Large intestine (tissue), 3 donors: ENCODE measurements at regions not wholly inside any gene's neighbourhood (a gene's known extent, or its start where the extent isn't known, plus 50 kb on each side); places are given as distances from the start of the nearest gene placed in this dataset.
"Not testable (repeated sequence)": the region's sequence is repeated elsewhere in the genome, so short reads cannot be mapped to it uniquely, and the experiment has no call there.

ENCODE experiments used
- DNase-seq, 2 donors: peaks; one replicate each; pipeline versions ENCODE4 v3.0.0 to v3.0.0-alpha.2; 2013
- H3K27ac ChIP-seq: one replicate; pipeline ENCODE4 v1.5.1; 2013; ENCODE audit warnings: low read length
- H3K27me3 ChIP-seq: 2 replicates; pipeline ENCODE4 v1.6.1; 2013; ENCODE audit warnings: low read length; ENCODE audit not compliant: control insufficient read depth, insufficient read depth
- H3K36me3 ChIP-seq: 2 replicates; pipeline ENCODE4 v1.6.1; 2013; ENCODE audit warnings: low read length; ENCODE audit not compliant: control insufficient read depth, insufficient read depth
- H3K4me1 ChIP-seq: one replicate; pipeline ENCODE4 v1.6.1; 2013; ENCODE audit warnings: low read length; ENCODE audit not compliant: control insufficient read depth, insufficient read depth
- H3K4me3 ChIP-seq: one replicate; pipeline ENCODE4 v1.5.1; 2013; ENCODE audit warnings: low read length
- H3K9me3 ChIP-seq: one replicate; pipeline ENCODE4 v1.6.1; 2013; ENCODE audit warnings: mild to moderate bottlenecking, low read depth, low read length, moderate library complexity; ENCODE audit not compliant: control insufficient read depth
- WGBS: methylation state at CpG from one replicate; pipeline ENCODE4 v1.1.5; 2013; ENCODE audit warnings: low lambda C conversion rate; ENCODE audit not compliant: insufficient coverage; 5-methylcytosine and 5-hydroxymethylcytosine counted together

- H3K4me3 ChIP-seq = no peak overlapping the region
- H3K36me3 ChIP-seq = no peaks in the 10 kb centered on the region
- 83% methylated on average over 1 of the region's 5 CpGs for WGBS
- no peak for DNase-seq
- H3K9me3 ChIP-seq = no peaks in the 10 kb centered on the region
- peaks cover 9% of the 10 kb centered on the region for H3K4me1 ChIP-seq
- no peak overlapping the region for H3K27ac ChIP-seq
- no peaks in the 10 kb centered on the region for H3K27me3 ChIP-seq
Observed at GRCh38 chr15:99487337-99487730, 78.5 kb upstream of the MEF2A start.

GRCh38 chr15:99492275-99492674 is 73.5 kb upstream of the MEF2A start:
- no CpG with 5 or more reads among the region's 6 CpGs for WGBS
- Histone ChIP-seq H3K4me1 (peaks cover 5% of the 10 kb centered on the region), H3K27me3 (no peaks in the 10 kb centered on the region), H3K27ac (no peak overlapping the region), H3K4me3 (no peak overlapping the region), H3K9me3 (peaks cover 5% of the 10 kb centered on the region), H3K36me3 (no peaks in the 10 kb centered on the region)
- DNase-seq = no peak

GRCh38 chr15:99492716-99493115 is 73.1 kb upstream of the MEF2A start:
- Histone ChIP-seq H3K27ac (no peak overlapping the region), H3K4me1 (peaks cover 5% of the 10 kb centered on the region), H3K4me3 (no peak overlapping the region), H3K27me3 (no peaks in the 10 kb centered on the region), H3K36me3 (no peaks in the 10 kb centered on the region), H3K9me3 (peaks cover 5% of the 10 kb centered on the region)
- DNase-seq = no peak
- WGBS = no CpG with 5 or more reads among the region's 10 CpGs

GRCh38 chr15:99493461-99493860 is 72.3 kb upstream of the MEF2A start:
- Histone ChIP-seq H3K36me3 (no peaks in the 10 kb centered on the region), H3K27me3 (peaks cover 2% of the 10 kb centered on the region), H3K27ac (no peak overlapping the region), H3K4me1 (peaks cover 5% of the 10 kb centered on the region), H3K9me3 (peaks cover 5% of the 10 kb centered on the region), H3K4me3 (no peak overlapping the region)
- no peak for DNase-seq
- no CpG with 5 or more reads among the region's 11 CpGs for WGBS

GRCh38 chr15:99494536-99495233 is 71.1 kb upstream of the MEF2A start:
- not testable (repeated sequence) for H3K9me3 ChIP-seq, H3K36me3 ChIP-seq, H3K4me3 ChIP-seq, DNase-seq, H3K27me3 ChIP-seq, H3K4me1 ChIP-seq, H3K27ac ChIP-seq
- no CpG with 5 or more reads among the region's 40 CpGs for WGBS

GRCh38 chr15:99495430-99496301 is 70.1 kb upstream of the MEF2A start:
- H3K4me3 ChIP-seq = no peak overlapping the region
- peaks cover 5% of the 10 kb centered on the region for H3K9me3 ChIP-seq
- peaks cover 5% of the 10 kb centered on the region for H3K4me1 ChIP-seq
- WGBS = no CpG with 5 or more reads among the region's 13 CpGs
- no peaks in the 10 kb centered on the region for H3K36me3 ChIP-seq
- DNase-seq = no peak
- peaks cover 2% of the 10 kb centered on the region for H3K27me3 ChIP-seq
- peak overlapping the region; percentile 35 for H3K27ac ChIP-seq

- Histone ChIP-seq H3K9me3 (peaks cover 5% of the 10 kb centered on the region), H3K4me3 (no peak overlapping the region), H3K4me1 (peaks cover 5% of the 10 kb centered on the region), H3K27me3 (peaks cover 2% of the 10 kb centered on the region), H3K36me3 (no peaks in the 10 kb centered on the region), H3K27ac (peak overlapping the region; percentile 35)
- no CpG with 5 or more reads among the region's 9 CpGs for WGBS
- DNase-seq = no peak
Observed at GRCh38 chr15:99496302-99496629, 69.5 kb upstream of the MEF2A start.

- H3K27ac ChIP-seq = no peak overlapping the region
- no CpG with 5 or more reads among the region's 4 CpGs for WGBS
- no peak for DNase-seq
- no peaks in the 10 kb centered on the region for H3K9me3 ChIP-seq
- no peaks in the 10 kb centered on the region for H3K36me3 ChIP-seq
- no peak overlapping the region for H3K4me3 ChIP-seq
- H3K4me1 ChIP-seq = no peaks in the 10 kb centered on the region
- H3K27me3 ChIP-seq = peaks cover 5% of the 10 kb centered on the region
Observed at GRCh38 chr15:99502182-99502581, 63.6 kb upstream of the MEF2A start.

GRCh38 chr15:99502661-99503060 is 63.1 kb upstream of the MEF2A start:
- Histone ChIP-seq H3K27ac (no peak overlapping the region), H3K27me3 (peaks cover 5% of the 10 kb centered on the region), H3K36me3 (no peaks in the 10 kb centered on the region), H3K4me3 (no peak overlapping the region), H3K4me1 (no peaks in the 10 kb centered on the region), H3K9me3 (no peaks in the 10 kb centered on the region)
- no CpG with 5 or more reads among the region's 5 CpGs for WGBS
- no peak for DNase-seq

- no peaks in the 10 kb centered on the region for H3K36me3 ChIP-seq
- H3K27me3 ChIP-seq = peaks cover 4% of the 10 kb centered on the region
- peaks cover 3% of the 10 kb centered on the region for H3K4me1 ChIP-seq
- no peak for DNase-seq
- WGBS = no CpG with 5 or more reads among the region's 11 CpGs
- no peak overlapping the region for H3K27ac ChIP-seq
- H3K9me3 ChIP-seq = no peaks in the 10 kb centered on the region
- no peak overlapping the region for H3K4me3 ChIP-seq
Observed at GRCh38 chr15:99503411-99503810, 62.4 kb upstream of the MEF2A start.
